IPS DF 19.7 (cell line): ENCODE measurements at regions not wholly inside any gene's neighbourhood (a gene's known extent, or its start where the extent isn't known, plus 50 kb on each side); places are given as distances from the start of the nearest gene placed in this dataset.
A peak's percentile ranks its signal among the peaks of the same experiment; 100 is the strongest.
"Not testable (repeated sequence)": the region's sequence is repeated elsewhere in the genome, so short reads cannot be mapped to it uniquely, and the experiment has no call there.

Experiments
- DNase-seq: peaks from one replicate; pipeline ENCODE4 v3.0.0-alpha.2; 2013; ENCODE audit warnings: low read depth, low spot score

- not testable (repeated sequence) for DNase-seq
Measured at GRCh38 chr16:88185976-88186888, 196.5 kb upstream of the ZNF469 start.

GRCh38 chr16:88186889-88187870 lies 195.6 kb upstream of the ZNF469 start:
- DNase-seq = not testable (repeated sequence)

- DNase-seq = not testable (repeated sequence)
Measured at GRCh38 chr16:88188171-88188895, 194.4 kb upstream of the ZNF469 start.

GRCh38 chr16:88190592-88191095 lies 192.1 kb upstream of the ZNF469 start:
- not testable (repeated sequence) for DNase-seq

GRCh38 chr16:88191168-88191567 lies 191.6 kb upstream of the ZNF469 start:
- not testable (repeated sequence) for DNase-seq

- DNase-seq = no peak
Measured at GRCh38 chr16:88192601-88193000, 190.2 kb upstream of the ZNF469 start.

- peak; percentile 7 for DNase-seq
Measured at GRCh38 chr16:88193706-88194396, 188.9 kb upstream of the ZNF469 start.

- no peak for DNase-seq
Measured at GRCh38 chr16:88194397-88195268, 188.1 kb upstream of the ZNF469 start.

GRCh38 chr16:88195269-88195705 lies 187.5 kb upstream of the ZNF469 start:
- DNase-seq = no peak

GRCh38 chr16:88195911-88196465 lies 186.8 kb upstream of the ZNF469 start:
- no peak for DNase-seq

GRCh38 chr16:88196471-88197400 lies 186.0 kb upstream of the ZNF469 start:
- no peak for DNase-seq

- no peak for DNase-seq
Measured at GRCh38 chr16:88197481-88198456, 185.0 kb upstream of the ZNF469 start.

GRCh38 chr16:88198457-88199295 lies 184.1 kb upstream of the ZNF469 start:
- not testable (repeated sequence) for DNase-seq

GRCh38 chr16:88199296-88200153 lies 183.2 kb upstream of the ZNF469 start:
- not testable (repeated sequence) for DNase-seq
